ENCODE measurements at regions not wholly inside any gene's neighbourhood (a gene's known extent, or its start where the extent isn't known, plus 50 kb on each side); places are given as distances from the start of the nearest gene placed in this dataset.

DNA sequence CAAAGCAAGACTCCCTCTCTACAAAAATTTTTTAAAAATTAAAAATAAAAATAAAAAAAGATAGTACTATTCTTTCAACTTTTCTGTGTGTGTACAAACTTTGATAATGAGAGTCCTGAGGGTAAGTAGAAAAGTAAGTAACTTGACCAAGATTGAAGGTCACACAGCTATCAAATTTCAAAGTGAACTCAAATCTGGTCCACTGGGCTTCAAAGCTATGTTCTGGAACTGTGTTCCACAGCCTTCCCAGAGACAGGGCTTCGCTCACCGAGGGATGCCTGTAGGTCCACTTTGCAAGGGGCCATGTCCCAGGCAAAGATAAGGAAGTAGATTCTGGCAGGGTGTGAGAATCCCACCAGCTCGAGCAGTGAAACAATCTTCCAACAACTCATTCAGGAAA, 56.3 kb upstream of the TNRC6A start:
- no peaks in the 10 kb centered on the region for H3K36me3 Mint-ChIP-seq (ENCODE audit: low read depth)
- ATAC-seq (ENCODE audit: poor library complexity) (no peak), DNase-seq (no peak)
- H3K27me3 Mint-ChIP-seq: peaks cover 22% of the 10 kb centered on the region
- H3K27ac Mint-ChIP-seq: no peak overlapping the region
- H3K4me1 Mint-ChIP-seq (ENCODE audit: low read depth): no peaks in the 10 kb centered on the region
- H3K9me3 Mint-ChIP-seq: no peaks in the 10 kb centered on the region
- H3K4me1 ChIP-seq (ENCODE audit: insufficient read depth, low read length): no peaks in the 10 kb centered on the region
- H3K9me3 ChIP-seq (ENCODE audit: control insufficient read depth in 1 of 2, insufficient read depth in 1 of 2, low read length in 2 of 2): no peaks in the 10 kb centered on the region
- CTCF ChIA-PET: no interaction called here
- no peak overlapping the region for H3K27ac ChIP-seq (ENCODE audit: low read depth in 1 of 2, low read length in 2 of 2)
- POLR2A ChIA-PET: no interaction called here
- intact Hi-C loops (cut with DNase I, micrococcal nuclease): no loop called here
- peaks cover 9% of the 10 kb centered on the region in 2 experiments for H3K27me3 ChIP-seq (ENCODE audit: control insufficient read depth in 1 of 2, insufficient read depth in 2 of 2, low read length in 2 of 2)
- no peak overlapping the region for H3K4me3 ChIP-seq (ENCODE audit: low read length)
- no peaks in the 10 kb centered on the region for H3K36me3 ChIP-seq (ENCODE audit: insufficient read depth, low read length)
- H3K4me3 Mint-ChIP-seq: no peak overlapping the region
- TF ChIP-seq, protein P1, sequence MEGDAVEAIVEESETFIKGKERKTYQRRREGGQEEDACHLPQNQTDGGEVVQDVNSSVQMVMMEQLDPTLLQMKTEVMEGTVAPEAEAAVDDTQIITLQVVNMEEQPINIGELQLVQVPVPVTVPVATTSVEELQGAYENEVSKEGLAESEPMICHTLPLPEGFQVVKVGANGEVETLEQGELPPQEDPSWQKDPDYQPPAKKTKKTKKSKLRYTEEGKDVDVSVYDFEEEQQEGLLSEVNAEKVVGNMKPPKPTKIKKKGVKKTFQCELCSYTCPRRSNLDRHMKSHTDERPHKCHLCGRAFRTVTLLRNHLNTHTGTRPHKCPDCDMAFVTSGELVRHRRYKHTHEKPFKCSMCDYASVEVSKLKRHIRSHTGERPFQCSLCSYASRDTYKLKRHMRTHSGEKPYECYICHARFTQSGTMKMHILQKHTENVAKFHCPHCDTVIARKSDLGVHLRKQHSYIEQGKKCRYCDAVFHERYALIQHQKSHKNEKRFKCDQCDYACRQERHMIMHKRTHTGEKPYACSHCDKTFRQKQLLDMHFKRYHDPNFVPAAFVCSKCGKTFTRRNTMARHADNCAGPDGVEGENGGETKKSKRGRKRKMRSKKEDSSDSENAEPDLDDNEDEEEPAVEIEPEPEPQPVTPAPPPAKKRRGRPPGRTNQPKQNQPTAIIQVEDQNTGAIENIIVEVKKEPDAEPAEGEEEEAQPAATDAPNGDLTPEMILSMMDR (IDR thresholded peaks at IDR 0.05): no peak

DNA sequence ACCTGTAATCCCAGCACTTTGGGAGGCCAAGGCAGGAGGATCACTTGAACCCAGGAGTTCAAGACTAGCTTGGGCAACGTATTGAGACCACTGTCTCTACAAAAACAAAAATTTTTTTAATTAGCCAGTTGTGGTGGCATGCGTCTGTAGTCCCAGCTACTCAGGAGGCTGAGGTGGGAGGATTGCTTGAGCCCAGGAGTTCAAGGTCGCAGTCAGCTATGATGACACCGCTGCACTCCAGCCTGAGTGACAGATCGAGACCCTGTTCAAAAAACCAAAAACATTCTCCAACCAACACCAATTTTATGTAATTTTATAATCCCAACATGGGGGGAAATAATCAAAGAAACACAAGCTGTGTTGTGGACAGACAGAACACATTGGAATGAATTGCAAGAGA, 54.6 kb upstream of the TNRC6A start:
- Mint-ChIP-seq H3K4me3 (no peak overlapping the region), H3K4me1 (ENCODE audit: low read depth) (no peaks in the 10 kb centered on the region), H3K36me3 (ENCODE audit: low read depth) (no peaks in the 10 kb centered on the region), H3K27me3 (peaks cover 22% of the 10 kb centered on the region), H3K27ac (no peak overlapping the region), H3K9me3 (no peaks in the 10 kb centered on the region)
- H3K9me3 ChIP-seq (ENCODE audit: control insufficient read depth in 1 of 2, insufficient read depth in 1 of 2, low read length in 2 of 2): no peaks in the 10 kb centered on the region
- no peaks in the 10 kb centered on the region for H3K4me1 ChIP-seq (ENCODE audit: insufficient read depth, low read length)
- intact Hi-C loops (cut with DNase I, micrococcal nuclease): no loop called here
- no peaks in the 10 kb centered on the region for H3K36me3 ChIP-seq (ENCODE audit: insufficient read depth, low read length)
- ChIA-PET POLR2A (no interaction called here), CTCF (no interaction called here)
- TF ChIP-seq, protein P1 (IDR thresholded peaks at IDR 0.05): no peak
- DNase-seq: no peak
- no peak overlapping the region for H3K4me3 ChIP-seq (ENCODE audit: low read length)
- ATAC-seq (ENCODE audit: poor library complexity): no peak
- no peak overlapping the region for H3K27ac ChIP-seq (ENCODE audit: low read depth in 1 of 2, low read length in 2 of 2)
- peaks cover 9% of the 10 kb centered on the region in 2 experiments for H3K27me3 ChIP-seq (ENCODE audit: control insufficient read depth in 1 of 2, insufficient read depth in 2 of 2, low read length in 2 of 2)

- H3K27ac Mint-ChIP-seq: no peak overlapping the region
- DNase-seq (no peak), ATAC-seq (ENCODE audit: poor library complexity) (no peak)
- no peak overlapping the region for H3K4me3 Mint-ChIP-seq
- Histone ChIP-seq H3K27ac (ENCODE audit: low read depth in 1 of 2, low read length in 2 of 2) (no peak overlapping the region), H3K27me3 (ENCODE audit: control insufficient read depth in 1 of 2, insufficient read depth in 2 of 2, low read length in 2 of 2) (no peaks in the 10 kb centered on the region), H3K9me3 (ENCODE audit: control insufficient read depth in 1 of 2, insufficient read depth in 1 of 2, low read length in 2 of 2) (no peaks in the 10 kb centered on the region), H3K36me3 (ENCODE audit: insufficient read depth, low read length) (no peaks in the 10 kb centered on the region), H3K4me3 (ENCODE audit: low read length) (no peak overlapping the region), H3K4me1 (ENCODE audit: insufficient read depth, low read length) (no peaks in the 10 kb centered on the region)
- TF ChIP-seq, protein P1 (IDR thresholded peaks at IDR 0.05): no peak
- H3K27me3 Mint-ChIP-seq: peaks cover 16% of the 10 kb centered on the region
- H3K9me3 Mint-ChIP-seq: no peaks in the 10 kb centered on the region
- intact Hi-C loops (cut with DNase I, micrococcal nuclease): no loop called here
- POLR2A ChIA-PET: no interaction called here
- no peaks in the 10 kb centered on the region for H3K4me1 Mint-ChIP-seq (ENCODE audit: low read depth)
- H3K36me3 Mint-ChIP-seq (ENCODE audit: low read depth): no peaks in the 10 kb centered on the region
- CTCF ChIA-PET: no interaction called here
Measured at GRCh38 chr16:24677388-24677787, 52.1 kb upstream of the TNRC6A start.
